ENCODE measurements at regions not wholly inside any gene's neighbourhood (a gene's known extent, or its start where the extent isn't known, plus 50 kb on each side); places are given as distances from the start of the nearest gene placed in this dataset.

- no peak overlapping the region for H4K5ac ChIP-seq (ENCODE audit: low read depth, low read length)
- no peaks in the 10 kb centered on the region for H3K9me1 ChIP-seq (ENCODE audit: insufficient read depth, low read length)
- DNase-seq (no peak), ATAC-seq (ENCODE audit: low read depth) (no peak)
- no peak overlapping the region for H3K9ac ChIP-seq (ENCODE audit: low read depth, low read length)
- POLR2A ChIA-PET (ENCODE audit: unreplicated experiment), result no interaction called here
- no peak overlapping the region for H3K27ac ChIP-seq (ENCODE audit: insufficient read depth, low read length)
- no peak overlapping the region for H2AFZ ChIP-seq (replicated peaks; ENCODE audit: low read length, poor library complexity)
- TF ChIP-seq BHLHE40 (IDR thresholded peaks at IDR 0.05; ENCODE audit: low read depth, low read length) (no peak), NFE2L2 (IDR thresholded peaks at IDR 0.05; ENCODE audit: low read depth, low read length) (no peak), POLR2A (IDR thresholded peaks at IDR 0.05; ENCODE audit: low read depth, low read length) (no peak), RAD21 (IDR thresholded peaks at IDR 0.05; ENCODE audit: low read length) (no peak), MAZ (IDR thresholded peaks at IDR 0.05; ENCODE audit: borderline replicate concordance, low read depth, low read length) (no peak), RFX5 (IDR thresholded peaks at IDR 0.05; ENCODE audit: low read depth, low read length) (no peak), FOS (IDR thresholded peaks at IDR 0.05; ENCODE audit: low read depth, low read length) (no peak), SMC3 (IDR thresholded peaks at IDR 0.05; ENCODE audit: low read depth, low read length) (no peak), CEBPB (IDR thresholded peaks at IDR 0.05; ENCODE audit: low read depth, low read length) (no peak), CTCF (conservative IDR thresholded peaks at IDR 0.05; ENCODE audit: low read depth, low read length) (no peak)
- TF ChIP-seq, protein P1, sequence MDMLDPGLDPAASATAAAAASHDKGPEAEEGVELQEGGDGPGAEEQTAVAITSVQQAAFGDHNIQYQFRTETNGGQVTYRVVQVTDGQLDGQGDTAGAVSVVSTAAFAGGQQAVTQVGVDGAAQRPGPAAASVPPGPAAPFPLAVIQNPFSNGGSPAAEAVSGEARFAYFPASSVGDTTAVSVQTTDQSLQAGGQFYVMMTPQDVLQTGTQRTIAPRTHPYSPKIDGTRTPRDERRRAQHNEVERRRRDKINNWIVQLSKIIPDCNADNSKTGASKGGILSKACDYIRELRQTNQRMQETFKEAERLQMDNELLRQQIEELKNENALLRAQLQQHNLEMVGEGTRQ (IDR thresholded peaks at IDR 0.05; ENCODE audit: low read depth, low read length), result no peak
- H4K20me1 ChIP-seq (ENCODE audit: insufficient read depth, low read length), result no peaks in the 10 kb centered on the region
- H3K4me2 ChIP-seq (ENCODE audit: low read depth, low read length), result no peak overlapping the region
- no CpG with 5 or more reads among the region's 2 CpGs for WGBS, 2 experiments (ENCODE audit: extremely low coverage in 2 of 2, insufficient read length in 1 of 2)
- H3K36me3 ChIP-seq (ENCODE audit: control insufficient read depth, insufficient read depth, low read length), result no peaks in the 10 kb centered on the region
- no TSS peak for BruUV-seq (replicated peaks)
- intact Hi-C loops (cut with micrococcal nuclease) (no loop called here), in situ Hi-C loops (cut with MboI; ENCODE audit: low sequenced_read_pairs) (no loop called here), dilution Hi-C loops (cut with HindIII; ENCODE audit: low sequenced_read_pairs, unreplicated experiment) (no loop called here)
- H3K4ac ChIP-seq (ENCODE audit: low read depth, low read length), result no peak overlapping the region
- no peak overlapping the region for H3K4me3 ChIP-seq (ENCODE audit: insufficient read depth, low read depth, low read length)
- H2BK120ac ChIP-seq (ENCODE audit: low read depth, low read length), result no peak overlapping the region
- H2BK15ac ChIP-seq (ENCODE audit: low read depth, low read length), result no peak overlapping the region
- H3K23ac ChIP-seq (ENCODE audit: low read depth, low read length), result no peak overlapping the region
- no peak overlapping the region for H3K18ac ChIP-seq (ENCODE audit: low read depth, low read length)
- H3K4me1 ChIP-seq (ENCODE audit: control insufficient read depth, insufficient read depth, low read length), result no peaks in the 10 kb centered on the region
- no peak overlapping the region for H4K8ac ChIP-seq (ENCODE audit: low read depth in 2 of 2, low read length in 2 of 2)
- no peaks in the 10 kb centered on the region for H3K9me3 ChIP-seq (ENCODE audit: control insufficient read depth, insufficient read depth, low read length)
- H2BK20ac ChIP-seq (ENCODE audit: low read depth, low read length), result no peak overlapping the region
- H3K27me3 ChIP-seq (ENCODE audit: control insufficient read depth, insufficient read depth, low read length), result no peaks in the 10 kb centered on the region
- no peak overlapping the region for H3K14ac ChIP-seq (replicated peaks; ENCODE audit: low read depth, low read length)
- no peak overlapping the region for H4K91ac ChIP-seq (ENCODE audit: insufficient read depth, low read depth, low read length)
- H3K79me1 ChIP-seq (ENCODE audit: low read depth in 1 of 2, low read length in 2 of 2), result no peaks in the 10 kb centered on the region
- CTCF ChIA-PET, result no interaction called here
- H2AK9ac ChIP-seq (replicated peaks; ENCODE audit: low read depth, low read length, poor library complexity), result no peak overlapping the region
- no peak overlapping the region for H2BK5ac ChIP-seq (ENCODE audit: low read depth, low read length, poor library complexity, severe bottlenecking)
- H3K56ac ChIP-seq (ENCODE audit: extremely low read depth, insufficient read depth, low read length), result no peak overlapping the region
- H2AK5ac ChIP-seq (ENCODE audit: low read depth, low read length), result no peak overlapping the region
Observed at GRCh38 chr6:78300885-78301284, 566.5 kb upstream of the IRAK1BP1 start.

Data from IMR-90 (cell line).